NCI-H2227 (cell line): ENCODE measurements at regions not wholly inside any gene's neighbourhood (a gene's known extent, or its start where the extent isn't known, plus 50 kb on each side); places are given as distances from the start of the nearest gene placed in this dataset.

Experiments used
- DNase-seq: peaks from one replicate; lab custom pipeline; 2025; ENCODE audit not compliant: unreplicated experiment; lab: John Stamatoyannopoulos, UW

- peak; percentile 35 for DNase-seq
Measured at GRCh38 chr7:93016681-93017381, 100.9 kb downstream of the SAMD9 start.

- DNase-seq = peak; percentile 69
Measured at GRCh38 chr7:93015779-93016481, 101.8 kb downstream of the SAMD9 start.

- peak; percentile 22 for DNase-seq
Measured at GRCh38 chr7:93015101-93015778, 102.5 kb downstream of the SAMD9 start.

- no peak for DNase-seq
Measured at GRCh38 chr7:93014410-93014809, 103.4 kb downstream of the SAMD9 start.

GRCh38 chr7:93013446-93014061 lies 104.2 kb downstream of the SAMD9 start:
- no peak for DNase-seq

- DNase-seq = no peak
Measured at GRCh38 chr7:93011351-93012294, 106.2 kb downstream of the SAMD9 start.

GRCh38 chr7:93008833-93009232 lies 108.9 kb downstream of the SAMD9 start:
- DNase-seq = no peak

GRCh38 chr7:93006480-93007095 lies 111.2 kb downstream of the SAMD9 start:
- DNase-seq = no peak

GRCh38 chr7:93004906-93005305 lies 112.9 kb downstream of the SAMD9 start:
- DNase-seq = no peak

GRCh38 chr7:92997719-92998118 lies 120.1 kb downstream of the SAMD9 start:
- DNase-seq = no peak

GRCh38 chr7:92997152-92997551 lies 120.6 kb downstream of the SAMD9 start:
- DNase-seq = no peak

- no peak for DNase-seq
Measured at GRCh38 chr7:92994901-92995300, 122.9 kb downstream of the SAMD9 start.

- no peak for DNase-seq
Measured at GRCh38 chr7:92992932-92993331, 124.8 kb downstream of the SAMD9 start.

GRCh38 chr7:92992483-92992882 lies 125.3 kb downstream of the SAMD9 start:
- DNase-seq = no peak

GRCh38 chr7:92991190-92991589 lies 126.6 kb downstream of the SAMD9 start:
- no peak for DNase-seq

- DNase-seq = no peak
Measured at GRCh38 chr7:92988941-92989545, 128.7 kb downstream of the SAMD9 start.

- no peak for DNase-seq
Measured at GRCh38 chr7:92988051-92988450, 129.7 kb downstream of the SAMD9 start.

GRCh38 chr7:92987538-92987937 lies 130.2 kb downstream of the SAMD9 start:
- DNase-seq = no peak

GRCh38 chr7:92987095-92987494 lies 130.7 kb downstream of the SAMD9 start:
- DNase-seq = no peak

GRCh38 chr7:92982928-92983327 lies 134.9 kb downstream of the SAMD9 start:
- DNase-seq = no peak
